HCT116 (cell line): ENCODE measurements at regions not wholly inside any gene's neighbourhood (a gene's known extent, or its start where the extent isn't known, plus 50 kb on each side); places are given as distances from the start of the nearest gene placed in this dataset.

ENCODE experiments used
- ATAC-seq: fragments of 200-7000 bp; cut with Tn5 transposase; 2 replicates; pipeline ENCODE4 v1.9.1; 2020; ENCODE audit warnings: mild to moderate bottlenecking, moderate library complexity
- BruUV-seq: library from RNA; stranded (reverse); fragments of 400-500 nt; replicated peaks from 2 replicates; lab custom pipeline; 2021; lab: Mats Ljungman, UMichigan
- CTCF ChIA-PET: fragments of 300-600 bp; sonication (Branson Sonifier 250); formaldehyde crosslinking; loops from one replicate; lab custom pipeline; 2021; ENCODE audit warnings: antibody characterized with exemption; lab: Charles Lee
- POLR2A ChIA-PET: fragments of 300-600, 350-600 bp; sonication (Branson Sonifier 250); formaldehyde crosslinking; loops from one replicate; lab custom pipeline; 2021; ENCODE audit warnings: antibody characterized with exemption; lab: Charles Lee
- RAD21 ChIA-PET, 2 experiments: fragments of 300-600 bp; sonication (Branson Sonifier 250); formaldehyde crosslinking; loops; one replicate each; lab custom pipeline; 2023; ENCODE audit warnings: low total read pairs in 2 of 2; ENCODE audit not compliant: uncharacterized antibody in 2 of 2, unreplicated experiment in 2 of 2, low non-redundant PET in 1 of 2; lab: Charles Lee
- DNase-seq: peaks from one replicate; pipeline ENCODE4 v3.0.0-alpha.2; 2010; ENCODE audit warnings: low read depth, low spot score
- H2AFZ ChIP-seq: fragments of 200-600 bp; shearing (Covaris generic), sonication (generic); 2 replicates; pipeline ENCODE4 v1.6.1; 2017; ENCODE audit warnings: low read depth, mixed run types, mixed read lengths, antibody characterized with exemption, low read length; ENCODE audit not compliant: poor library complexity, severe bottlenecking
- H3K27ac ChIP-seq: 2 replicates; pipeline ENCODE4 v1.5.1; 2012; ENCODE audit warnings: low read depth, low read length
- H3K27me3 ChIP-seq: fragments of 200-600 bp; sonication (generic); 2 replicates; pipeline ENCODE4 v1.6.1; 2016; ENCODE audit warnings: mixed run types, low read length, mixed read lengths; ENCODE audit not compliant: insufficient read depth
- H3K36me3 ChIP-seq, 2 experiments: fragments of 200-500 bp in 1 of 2; fragments of 200-600 bp in 1 of 2; sonication (Bioruptor generic) in 1 of 2; sonication (generic) in 1 of 2; 2 replicates each; pipeline versions ENCODE4 v1.5.1 to v1.6.1; 2014 to 2016; ENCODE audit warnings: low read length in 2 of 2, inconsistent platforms in 1 of 2, mixed read lengths in 1 of 2, mixed run types in 1 of 2; ENCODE audit not compliant: insufficient read depth in 2 of 2, control insufficient read depth in 1 of 2
- H3K4me1 ChIP-seq, 2 experiments: fragments of 200-600 bp in 1 of 2; sonication (generic) in 1 of 2; 2 replicates each; pipeline versions ENCODE4 v1.5.1 to v1.6.1; 2012 to 2017; ENCODE audit warnings: low read length in 2 of 2, inconsistent platforms in 1 of 2, mild to moderate bottlenecking in 1 of 2, mixed read lengths in 1 of 2, mixed run types in 1 of 2, moderate library complexity in 1 of 2; ENCODE audit not compliant: insufficient read depth in 2 of 2, control insufficient read depth in 1 of 2
- H3K4me2 ChIP-seq: fragments of 200-600 bp; sonication (generic); 2 replicates; pipeline ENCODE4 v1.6.1; 2017; ENCODE audit warnings: mixed run types, low read length, mixed read lengths
- H3K4me3 ChIP-seq, 2 experiments: fragments of 200-600 bp in 1 of 2; sonication (generic) in 1 of 2; replicated peaks in 1 of 2; 2 replicates each; pipeline ENCODE4 v1.5.1; 2011 to 2016; ENCODE audit warnings: low read length in 2 of 2, control low read depth in 1 of 2, low read depth in 1 of 2, mild to moderate bottlenecking in 1 of 2, mixed read lengths in 1 of 2, mixed run types in 1 of 2
- H3K79me2 ChIP-seq: fragments of 200-600 bp; sonication (generic); 2 replicates; pipeline ENCODE4 v1.6.1; 2017; ENCODE audit warnings: mild to moderate bottlenecking, mixed run types, low read length, moderate library complexity, mixed read lengths; ENCODE audit not compliant: insufficient read depth
- H3K9ac ChIP-seq: fragments of 200-600 bp; sonication (generic); 2 replicates; pipeline ENCODE4 v1.6.1; 2016; ENCODE audit warnings: low read length, mixed read lengths
- H3K9me2 ChIP-seq: fragments of 200-600 bp; sonication (generic), shearing (Covaris generic); 2 replicates; pipeline ENCODE4 v1.6.1; 2017; ENCODE audit warnings: mixed run types, mild to moderate bottlenecking, moderate library complexity; ENCODE audit not compliant: insufficient read depth
- H3K9me3 ChIP-seq, 2 experiments: fragments of 200-500 bp in 1 of 2; fragments of 200-600 bp in 1 of 2; sonication (Bioruptor generic) in 1 of 2; sonication (generic) in 1 of 2; 2 replicates each; pipeline ENCODE4 v1.6.1; 2014 to 2017; ENCODE audit warnings: low read length in 2 of 2, mixed read lengths in 2 of 2, inconsistent platforms in 1 of 2, low read depth in 1 of 2, mild to moderate bottlenecking in 1 of 2, mixed run types in 1 of 2, moderate library complexity in 1 of 2; ENCODE audit not compliant: control insufficient read depth in 1 of 2, insufficient read depth in 1 of 2
- H4K20me1 ChIP-seq: fragments of 200-600 bp; sonication (generic), shearing (Covaris generic); 2 replicates; pipeline ENCODE4 v1.6.1; 2017; ENCODE audit warnings: mixed run types, mild to moderate bottlenecking, moderate library complexity; ENCODE audit not compliant: insufficient read depth
- ATF3 ChIP-seq: IDR thresholded peaks from 2 replicates; pipeline ENCODE4 v1.6.1; 2012
- CEBPB ChIP-seq: IDR thresholded peaks from 2 replicates; pipeline ENCODE4 v1.6.1; 2012; ENCODE audit warnings: low read depth
- EGR1 ChIP-seq: IDR thresholded peaks from 2 replicates; pipeline ENCODE4 v1.6.1; 2012; ENCODE audit warnings: low read depth
- ELF1 ChIP-seq: IDR thresholded peaks from 2 replicates; pipeline ENCODE4 v1.6.1; 2012; ENCODE audit warnings: low read depth, borderline replicate concordance
- FOSL1 ChIP-seq: IDR thresholded peaks from 2 replicates; pipeline ENCODE4 v1.6.1; 2012; ENCODE audit warnings: low read depth
- MAX ChIP-seq: IDR thresholded peaks from 2 replicates; pipeline ENCODE4 v1.6.1; 2012
- RAD21 ChIP-seq: IDR thresholded peaks from 2 replicates; pipeline ENCODE4 v1.6.1; 2012; ENCODE audit warnings: low read depth, mild to moderate bottlenecking
- SIN3A ChIP-seq: IDR thresholded peaks from 2 replicates; pipeline ENCODE4 v1.6.1; 2012; ENCODE audit warnings: low read depth
- ZBTB33 ChIP-seq: IDR thresholded peaks from 2 replicates; pipeline ENCODE4 v1.6.1; 2011; ENCODE audit warnings: mild to moderate bottlenecking, low read length, moderate library complexity; ENCODE audit not compliant: insufficient replicate concordance; ENCODE audit errors: extremely low read depth
- intact Hi-C: fragments of 100-400 bp; cut with micrococcal nuclease; formaldehyde crosslinking; loops from 2 replicates; pipeline ENCODE4 v1.10.0; 2022
- TF ChIP-seq, protein P1 (sequence below), 3 experiments: fragments of 200-600 bp in 1 of 3; sonication (generic) in 1 of 3; IDR thresholded peaks in 2 of 3; conservative IDR thresholded peaks in 1 of 3; 2 replicates each; pipeline ENCODE4 v1.5.1; 2012 to 2017; ENCODE audit warnings: low read depth in 2 of 3, low read length in 2 of 3, antibody characterized with exemption in 1 of 3, borderline replicate concordance in 1 of 3, control low read depth in 1 of 3, mild to moderate bottlenecking in 1 of 3, mixed read lengths in 1 of 3, mixed run types in 1 of 3, moderate library complexity in 1 of 3; ENCODE audit not compliant: insufficient read depth in 1 of 3

DNA sequence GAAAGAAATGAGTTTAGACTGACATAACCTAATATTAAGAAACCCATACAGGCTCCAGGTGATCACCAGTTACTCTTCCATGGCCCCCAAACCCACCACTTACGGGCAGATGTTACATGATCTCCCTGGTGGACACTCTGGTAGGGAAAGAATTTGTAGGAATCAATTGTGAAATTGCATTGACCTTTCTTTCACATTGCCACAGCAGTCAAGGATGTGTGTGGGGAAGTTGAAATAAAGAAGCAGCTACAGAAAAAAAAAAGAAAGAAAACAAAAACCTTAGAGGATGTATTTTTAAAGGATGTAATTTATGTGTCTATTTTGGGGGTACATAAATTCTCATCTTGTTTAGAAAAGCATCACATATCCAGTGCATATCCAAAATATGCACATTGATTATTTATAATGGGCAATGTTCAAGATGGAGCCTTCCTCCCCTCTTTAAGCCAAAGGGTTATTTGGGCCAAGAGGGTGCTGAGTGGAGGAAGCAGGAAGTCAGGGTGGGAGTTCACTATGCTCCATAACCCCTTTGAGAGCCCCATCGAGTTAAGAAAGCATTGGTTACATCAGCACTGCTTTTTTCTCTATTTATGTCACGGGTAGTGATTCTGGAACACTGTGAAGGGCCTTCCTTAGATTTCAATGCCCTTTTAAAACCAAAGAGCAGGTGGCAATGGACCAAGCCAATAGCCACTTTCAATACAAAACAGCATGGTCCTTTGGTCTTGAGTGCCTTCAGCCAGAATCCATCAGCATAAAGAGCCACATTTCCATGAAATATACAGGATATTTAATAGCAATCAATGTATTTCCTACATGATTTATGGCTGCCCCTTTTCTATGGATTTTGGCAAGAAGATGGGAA, 169.6 kb downstream of the LACC1 start:
- Histone ChIP-seq H4K20me1 (no peaks in the 10 kb centered on the region), H3K27me3 (no peaks in the 10 kb centered on the region), H3K36me3 (no peaks in the 10 kb centered on the region), H3K4me2 (no peak overlapping the region)
- POLR2A ChIA-PET = interaction anchor here (1.0 kb wide), 1 partner anchor 387 kb away, joined by 3 read pairs; no protein-coding TSS in a partner anchor
- CTCF ChIA-PET = interaction anchor here (1.0 kb wide), 1 partner anchor 388 kb away, joined by 5 read pairs; no protein-coding TSS in a partner anchor
- RAD21 ChIA-PET = no interaction called here
- TF ChIP-seq SIN3A (no peak), MAX (no peak), ZBTB33 (no peak), FOSL1 (no peak), CEBPB (no peak), RAD21 (no peak), EGR1 (no peak), ELF1 (no peak), ATF3 (no peak)
- TF ChIP-seq, protein P1, sequence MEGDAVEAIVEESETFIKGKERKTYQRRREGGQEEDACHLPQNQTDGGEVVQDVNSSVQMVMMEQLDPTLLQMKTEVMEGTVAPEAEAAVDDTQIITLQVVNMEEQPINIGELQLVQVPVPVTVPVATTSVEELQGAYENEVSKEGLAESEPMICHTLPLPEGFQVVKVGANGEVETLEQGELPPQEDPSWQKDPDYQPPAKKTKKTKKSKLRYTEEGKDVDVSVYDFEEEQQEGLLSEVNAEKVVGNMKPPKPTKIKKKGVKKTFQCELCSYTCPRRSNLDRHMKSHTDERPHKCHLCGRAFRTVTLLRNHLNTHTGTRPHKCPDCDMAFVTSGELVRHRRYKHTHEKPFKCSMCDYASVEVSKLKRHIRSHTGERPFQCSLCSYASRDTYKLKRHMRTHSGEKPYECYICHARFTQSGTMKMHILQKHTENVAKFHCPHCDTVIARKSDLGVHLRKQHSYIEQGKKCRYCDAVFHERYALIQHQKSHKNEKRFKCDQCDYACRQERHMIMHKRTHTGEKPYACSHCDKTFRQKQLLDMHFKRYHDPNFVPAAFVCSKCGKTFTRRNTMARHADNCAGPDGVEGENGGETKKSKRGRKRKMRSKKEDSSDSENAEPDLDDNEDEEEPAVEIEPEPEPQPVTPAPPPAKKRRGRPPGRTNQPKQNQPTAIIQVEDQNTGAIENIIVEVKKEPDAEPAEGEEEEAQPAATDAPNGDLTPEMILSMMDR (IDR thresholded peaks at IDR 0.05 in 2 of 3, conservative IDR thresholded peaks at IDR 0.05 in 1 of 3; ENCODE audit: borderline replicate concordance in 1 of 3, insufficient read depth in 1 of 3, low read depth in 2 of 3, low read length in 2 of 3) = no peak
- TF ChIP-seq, all 23 proteins: peak for 0
- DNase-seq (no peak), ATAC-seq (no peak)
- Histone ChIP-seq H3K79me2 (no peaks in the 10 kb centered on the region), H3K9ac (no peak overlapping the region), H3K9me3 (no peaks in the 10 kb centered on the region), H2AFZ (no peak overlapping the region), H3K4me1 (no peaks in the 10 kb centered on the region), H3K27ac (no peak overlapping the region), H3K4me3 (no peak overlapping the region), H3K9me2 (no peaks in the 10 kb centered on the region)
- intact Hi-C loops = no loop called here
- BruUV-seq = no TSS peak
